WTC11 (cell line): ENCODE measurements at regions not wholly inside any gene's neighbourhood (a gene's known extent, or its start where the extent isn't known, plus 50 kb on each side); places are given as distances from the start of the nearest gene placed in this dataset.

Source experiments
- TF ChIP-seq, protein P1 (sequence below): fragments of 200-600 bp; IDR thresholded peaks from 2 replicates; pipeline ENCODE4 v1.8.0; 2022; ENCODE audit warnings: antibody characterized with exemption
- TF ChIP-seq, protein P2 (sequence below): fragments of 250-450 bp; sonication (Bioruptor Pico); IDR thresholded peaks from 2 replicates; pipeline ENCODE4 v1.9.0; 2021; ENCODE audit warnings: moderate library complexity, mild to moderate bottlenecking, inconsistent platforms, borderline replicate concordance

DNA sequence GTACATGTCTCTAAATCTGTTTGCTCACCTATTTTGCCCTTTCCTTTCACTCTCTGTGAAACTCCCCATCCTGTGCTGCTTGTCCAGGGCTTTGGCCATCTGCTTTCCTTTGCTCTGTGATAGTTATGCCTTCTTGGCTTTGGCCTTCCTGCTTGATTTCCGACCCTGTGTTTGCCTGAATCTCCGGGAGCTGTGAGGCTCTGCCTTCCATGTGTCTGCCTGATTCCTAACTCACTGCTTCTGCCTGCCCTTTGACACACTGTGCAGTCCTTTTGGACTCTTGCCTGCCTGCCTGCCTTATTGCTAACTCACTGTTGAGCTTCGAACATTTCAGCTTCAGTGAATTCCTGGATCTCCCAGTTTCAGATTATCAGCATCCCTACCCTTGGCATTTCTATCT lies 143.1 kb downstream of the C4orf33 start:
- TF ChIP-seq, protein P1, sequence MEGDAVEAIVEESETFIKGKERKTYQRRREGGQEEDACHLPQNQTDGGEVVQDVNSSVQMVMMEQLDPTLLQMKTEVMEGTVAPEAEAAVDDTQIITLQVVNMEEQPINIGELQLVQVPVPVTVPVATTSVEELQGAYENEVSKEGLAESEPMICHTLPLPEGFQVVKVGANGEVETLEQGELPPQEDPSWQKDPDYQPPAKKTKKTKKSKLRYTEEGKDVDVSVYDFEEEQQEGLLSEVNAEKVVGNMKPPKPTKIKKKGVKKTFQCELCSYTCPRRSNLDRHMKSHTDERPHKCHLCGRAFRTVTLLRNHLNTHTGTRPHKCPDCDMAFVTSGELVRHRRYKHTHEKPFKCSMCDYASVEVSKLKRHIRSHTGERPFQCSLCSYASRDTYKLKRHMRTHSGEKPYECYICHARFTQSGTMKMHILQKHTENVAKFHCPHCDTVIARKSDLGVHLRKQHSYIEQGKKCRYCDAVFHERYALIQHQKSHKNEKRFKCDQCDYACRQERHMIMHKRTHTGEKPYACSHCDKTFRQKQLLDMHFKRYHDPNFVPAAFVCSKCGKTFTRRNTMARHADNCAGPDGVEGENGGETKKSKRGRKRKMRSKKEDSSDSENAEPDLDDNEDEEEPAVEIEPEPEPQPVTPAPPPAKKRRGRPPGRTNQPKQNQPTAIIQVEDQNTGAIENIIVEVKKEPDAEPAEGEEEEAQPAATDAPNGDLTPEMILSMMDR = no peak
- TF ChIP-seq, protein P2, sequence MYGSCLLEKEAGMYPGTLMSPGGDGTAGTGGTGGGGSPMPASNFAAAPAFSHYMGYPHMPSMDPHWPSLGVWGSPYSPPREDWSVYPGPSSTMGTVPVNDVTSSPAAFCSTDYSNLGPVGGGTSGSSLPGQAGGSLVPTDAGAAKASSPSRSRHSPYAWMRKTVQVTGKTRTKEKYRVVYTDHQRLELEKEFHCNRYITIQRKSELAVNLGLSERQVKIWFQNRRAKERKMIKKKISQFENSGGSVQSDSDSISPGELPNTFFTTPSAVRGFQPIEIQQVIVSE (CRISPR knock-in tag) = no peak
